GM21360 (cell line): ENCODE measurements at regions not wholly inside any gene's neighbourhood (a gene's known extent, or its start where the extent isn't known, plus 50 kb on each side); places are given as distances from the start of the nearest gene placed in this dataset.

Experiments
- ATAC-seq: cut with Tn5 transposase; IDR thresholded peaks from one replicate; pipeline ENCODE4 v1.9.1; 2021; ENCODE audit warnings: mild to moderate bottlenecking, moderate library complexity; ENCODE audit not compliant: unreplicated experiment

- ATAC-seq = no peak
Measured at GRCh38 chr2:17262854-17263569, 255.2 kb downstream of the RAD51AP2 start.

GRCh38 chr2:17259613-17260012, 258.6 kb downstream of the RAD51AP2 start:
- no peak for ATAC-seq

GRCh38 chr2:17258861-17259260, 259.4 kb downstream of the RAD51AP2 start:
- no peak for ATAC-seq

- ATAC-seq = no peak
Measured at GRCh38 chr2:17257189-17257909, 260.9 kb downstream of the RAD51AP2 start.

- ATAC-seq = no peak
Measured at GRCh38 chr2:17255071-17255470, 263.2 kb downstream of the RAD51AP2 start.

- ATAC-seq = no peak
Measured at GRCh38 chr2:17254421-17254820, 263.8 kb downstream of the RAD51AP2 start.

- no peak for ATAC-seq
Measured at GRCh38 chr2:17252258-17252657, 266.0 kb downstream of the RAD51AP2 start.

- ATAC-seq = no peak
Measured at GRCh38 chr2:17251171-17251570, 267.1 kb downstream of the RAD51AP2 start.

- no peak for ATAC-seq
Measured at GRCh38 chr2:17249249-17249648, 269.0 kb downstream of the RAD51AP2 start.

GRCh38 chr2:17245906-17246305, 272.3 kb downstream of the RAD51AP2 start:
- ATAC-seq = no peak

- ATAC-seq = no peak
Measured at GRCh38 chr2:17242813-17243485, 275.3 kb downstream of the RAD51AP2 start.

- no peak for ATAC-seq
Measured at GRCh38 chr2:17239550-17239949, 278.7 kb downstream of the RAD51AP2 start.

- no peak for ATAC-seq
Measured at GRCh38 chr2:17235167-17235566, 283.1 kb downstream of the RAD51AP2 start.

GRCh38 chr2:17232776-17233556, 285.3 kb downstream of the RAD51AP2 start:
- ATAC-seq = no peak

- no peak for ATAC-seq
Measured at GRCh38 chr2:17231394-17231965, 286.8 kb downstream of the RAD51AP2 start.

GRCh38 chr2:17229414-17229813, 288.8 kb downstream of the RAD51AP2 start:
- ATAC-seq = no peak

- ATAC-seq = no peak
Measured at GRCh38 chr2:17228461-17228860, 289.8 kb downstream of the RAD51AP2 start.

GRCh38 chr2:17227856-17228255, 290.4 kb downstream of the RAD51AP2 start:
- no peak for ATAC-seq

GRCh38 chr2:17226941-17227490, 291.2 kb downstream of the RAD51AP2 start:
- ATAC-seq = no peak

- no peak for ATAC-seq
Measured at GRCh38 chr2:17223211-17223610, 295.0 kb downstream of the RAD51AP2 start.
